ENCODE measurements at regions not wholly inside any gene's neighbourhood (a gene's known extent, or its start where the extent isn't known, plus 50 kb on each side); places are given as distances from the start of the nearest gene placed in this dataset.

GRCh38 chr2:133991606-133992168 lies 262.2 kb upstream of the MGAT5 start:
- TF ChIP-seq YY1 (IDR thresholded peaks at IDR 0.05; ENCODE audit: insufficient read depth, insufficient read length) (no peak), ZNF274 (IDR thresholded peaks at IDR 0.05; ENCODE audit: low read depth, low read length) (no peak)
